Endothelial cell of umbilical vein (primary cell): ENCODE measurements at regions not wholly inside any gene's neighbourhood (a gene's known extent, or its start where the extent isn't known, plus 50 kb on each side); places are given as distances from the start of the nearest gene placed in this dataset.

ENCODE experiments used
- BruUV-seq: library from RNA; stranded (reverse); fragments of 400-500 nt; replicated peaks from 2 replicates; lab custom pipeline; 2021; lab: Mats Ljungman, UMichigan
- CTCF ChIA-PET: fragments of 300-600, 350-600 bp; sonication (Branson Sonifier 250); formaldehyde crosslinking; loops from one replicate; lab custom pipeline; 2021; ENCODE audit warnings: antibody characterized with exemption, inconsistent platforms; lab: Charles Lee
- POLR2A ChIA-PET: fragments of 300-600, 350-600 bp; sonication (Branson Sonifier 250); formaldehyde crosslinking; loops from one replicate; lab custom pipeline; 2021; ENCODE audit warnings: antibody characterized with exemption, inconsistent platforms; lab: Charles Lee
- DNase-seq: peaks from one replicate; pipeline ENCODE4 v3.0.0-alpha.2; 2011; ENCODE audit warnings: low read depth, low spot score
- FAIRE-seq: peaks from 2 replicates; lab custom pipeline; 2011; peaks lifted over from hg19 to GRCh38; lab: Jason Lieb, UNC
- H2AFZ ChIP-seq: 2 replicates; pipeline ENCODE4 v1.6.0; 2012; ENCODE audit warnings: low read depth, low read length, control low read depth, inconsistent platforms
- H3K27ac ChIP-seq: 2 replicates; pipeline ENCODE4 v1.5.1; 2011; ENCODE audit warnings: low read depth, mild to moderate bottlenecking, control low read depth, low read length, moderate library complexity; ENCODE audit not compliant: insufficient read depth
- H3K27me3 ChIP-seq, 2 experiments: 2 replicates each; pipeline versions ENCODE4 v1.6.0 to v1.6.1; 2011; ENCODE audit warnings: low read length in 2 of 2, mixed read lengths in 1 of 2; ENCODE audit not compliant: control insufficient read depth in 2 of 2, insufficient read depth in 2 of 2
- H3K36me3 ChIP-seq, 2 experiments: 2 replicates in 1 of 2; 3 replicates in 1 of 2; pipeline ENCODE4 v1.5.1; 2011; ENCODE audit warnings: low read length in 2 of 2, mild to moderate bottlenecking in 1 of 2, moderate library complexity in 1 of 2; ENCODE audit not compliant: control insufficient read depth in 2 of 2, insufficient read depth in 2 of 2; ENCODE audit errors: extremely low read depth in 1 of 2
- H3K4me1 ChIP-seq: 3 replicates; pipeline ENCODE4 v1.5.1; 2011; ENCODE audit warnings: mild to moderate bottlenecking, low read length; ENCODE audit not compliant: control insufficient read depth, insufficient read depth; ENCODE audit errors: extremely low read depth
- H3K4me2 ChIP-seq: 2 replicates; pipeline ENCODE4 v1.6.1; 2011; ENCODE audit warnings: low read length, control low read depth, mixed read lengths; ENCODE audit not compliant: insufficient read depth
- H3K4me3 ChIP-seq, 3 experiments: fragments of 200-600 bp in 1 of 3; sonication (generic), shearing (Covaris generic) in 1 of 3; replicated peaks in 1 of 3; 2 replicates each; pipeline ENCODE4 v1.5.1; 2011 to 2016; ENCODE audit warnings: control low read depth in 3 of 3, low read length in 3 of 3, mild to moderate bottlenecking in 2 of 3, inconsistent platforms in 1 of 3, low read depth in 1 of 3, moderate library complexity in 1 of 3; ENCODE audit not compliant: insufficient read depth in 1 of 3
- H3K79me2 ChIP-seq: 2 replicates; pipeline ENCODE4 v1.6.0; 2012; ENCODE audit warnings: low read length, inconsistent platforms; ENCODE audit not compliant: control insufficient read depth, insufficient read depth
- H3K9ac ChIP-seq: replicated peaks from 2 replicates; pipeline ENCODE3; 2011; ENCODE audit warnings: low read length, control low read depth; ENCODE audit not compliant: insufficient read depth; ENCODE audit errors: extremely low read depth
- H3K9me1 ChIP-seq: replicated peaks from 3 replicates; pipeline ENCODE4 v1.6.0; 2011; ENCODE audit warnings: mild to moderate bottlenecking, low read length; ENCODE audit not compliant: control insufficient read depth, insufficient read depth; ENCODE audit errors: extremely low read depth
- H3K9me3 ChIP-seq: replicated peaks from 2 replicates; pipeline ENCODE4 v1.5.1; 2012; ENCODE audit warnings: low read length, inconsistent platforms; ENCODE audit not compliant: control insufficient read depth, insufficient read depth
- H4K20me1 ChIP-seq: replicated peaks from 2 replicates; pipeline ENCODE3; 2011; ENCODE audit warnings: mild to moderate bottlenecking, low read length; ENCODE audit not compliant: control insufficient read depth, insufficient read depth; ENCODE audit errors: extremely low read depth
- EZH2 ChIP-seq: IDR thresholded peaks from 2 replicates; pipeline ENCODE4 v1.6.1; 2012; ENCODE audit warnings: borderline replicate concordance, low read depth, mild to moderate bottlenecking, moderate library complexity, low read length, inconsistent platforms; ENCODE audit not compliant: severe bottlenecking
- FOS ChIP-seq: IDR thresholded peaks from 2 replicates; pipeline ENCODE4 v1.6.1; 2011; ENCODE audit warnings: mild to moderate bottlenecking, low read length, moderate library complexity, borderline replicate concordance; ENCODE audit not compliant: insufficient read depth
- GATA2 ChIP-seq: IDR thresholded peaks from 2 replicates; pipeline ENCODE4 v1.7.0; 2011; ENCODE audit warnings: low read depth, mild to moderate bottlenecking, moderate library complexity, mixed read lengths, low read length; ENCODE audit not compliant: insufficient read length, insufficient read depth
- JUN ChIP-seq: IDR thresholded peaks from 2 replicates; pipeline ENCODE4 v1.6.1; 2011; ENCODE audit warnings: borderline replicate concordance, low read depth; ENCODE audit not compliant: insufficient read length, insufficient read depth
- MYC ChIP-seq: IDR thresholded peaks from one replicate; pipeline ENCODE4 v1.6.1; 2011; ENCODE audit warnings: mild to moderate bottlenecking, low read depth, low read length
- POLR2A ChIP-seq: IDR thresholded peaks from 2 replicates; pipeline ENCODE4 v1.6.1; 2012; ENCODE audit warnings: low read depth, mild to moderate bottlenecking, control low read depth, low read length
- POLR2AphosphoS5 ChIP-seq: IDR thresholded peaks from 2 replicates; pipeline ENCODE4 v1.6.1; 2012; ENCODE audit warnings: low read depth, mild to moderate bottlenecking, control low read depth, low read length, moderate library complexity; ENCODE audit not compliant: insufficient read depth
- dilution Hi-C: fragments of 300-500 bp; cut with MboI; formaldehyde crosslinking; loops from one replicate; pipeline ENCODE4 v1.15.0; 2019; ENCODE audit warnings: low sequenced_read_pairs; ENCODE audit not compliant: extremely low pct_ligation_motif_present
- intact Hi-C: fragments of 100-400 bp; cut with micrococcal nuclease; formaldehyde crosslinking; loops from one replicate; pipeline ENCODE4 v1.10.0; 2022
- TF ChIP-seq, protein P1 (sequence below): IDR thresholded peaks from 2 replicates; pipeline ENCODE4 v1.6.1; 2011; ENCODE audit not compliant: insufficient read depth, insufficient read length
- TF ChIP-seq, protein P2 (sequence below), 2 donors: IDR thresholded peaks; 1 replicate in 1 of 2; 2 replicates in 1 of 2; pipeline ENCODE4 v1.5.1; 2011; ENCODE audit warnings: low read length in 2 of 2, mild to moderate bottlenecking in 2 of 2, moderate library complexity in 2 of 2, control low read depth in 1 of 2, inconsistent platforms in 1 of 2, low read depth in 1 of 2; ENCODE audit not compliant: insufficient read depth in 1 of 2; ENCODE audit errors: extremely low read depth in 1 of 2

DNA sequence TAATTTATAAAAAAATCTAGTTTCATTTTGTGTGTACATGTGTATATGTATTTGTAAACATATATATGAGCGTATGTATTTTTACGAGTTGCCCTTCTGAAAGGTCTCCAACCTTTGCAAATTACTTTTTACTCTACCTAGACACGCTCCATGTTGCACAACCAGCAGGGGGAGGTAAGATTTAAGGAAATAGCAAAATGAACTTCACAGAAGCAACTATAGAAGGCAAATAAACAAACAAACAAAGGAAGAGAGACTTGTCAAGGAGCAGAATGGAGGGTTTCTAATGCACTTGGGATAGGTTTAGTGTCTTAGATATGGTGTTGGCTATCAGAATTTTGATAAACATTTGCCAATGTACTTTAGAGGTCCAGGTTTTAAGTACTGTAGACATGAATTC is 820.5 kb upstream of the POU3F3 start:
- FAIRE-seq (no peak), DNase-seq (no peak)
- Histone ChIP-seq H3K27me3 (no peaks in the 10 kb centered on the region), H3K4me3 (no peak overlapping the region), H3K9ac (no peak overlapping the region), H4K20me1 (no peaks in the 10 kb centered on the region), H3K4me2 (no peak overlapping the region), H3K27ac (no peak overlapping the region), H3K9me3 (peaks cover 3% of the 10 kb centered on the region), H3K4me1 (no peaks in the 10 kb centered on the region), H2AFZ (no peak overlapping the region), H3K9me1 (no peaks in the 10 kb centered on the region), H3K36me3 (no peaks in the 10 kb centered on the region), H3K79me2 (no peaks in the 10 kb centered on the region)
- TF ChIP-seq POLR2AphosphoS5 (no peak), FOS (no peak), MYC (no peak), JUN (no peak), GATA2 (no peak), EZH2 (no peak), POLR2A (no peak)
- TF ChIP-seq, protein P1, sequence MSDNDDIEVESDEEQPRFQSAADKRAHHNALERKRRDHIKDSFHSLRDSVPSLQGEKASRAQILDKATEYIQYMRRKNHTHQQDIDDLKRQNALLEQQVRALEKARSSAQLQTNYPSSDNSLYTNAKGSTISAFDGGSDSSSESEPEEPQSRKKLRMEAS, result no peak
- TF ChIP-seq, protein P2, sequence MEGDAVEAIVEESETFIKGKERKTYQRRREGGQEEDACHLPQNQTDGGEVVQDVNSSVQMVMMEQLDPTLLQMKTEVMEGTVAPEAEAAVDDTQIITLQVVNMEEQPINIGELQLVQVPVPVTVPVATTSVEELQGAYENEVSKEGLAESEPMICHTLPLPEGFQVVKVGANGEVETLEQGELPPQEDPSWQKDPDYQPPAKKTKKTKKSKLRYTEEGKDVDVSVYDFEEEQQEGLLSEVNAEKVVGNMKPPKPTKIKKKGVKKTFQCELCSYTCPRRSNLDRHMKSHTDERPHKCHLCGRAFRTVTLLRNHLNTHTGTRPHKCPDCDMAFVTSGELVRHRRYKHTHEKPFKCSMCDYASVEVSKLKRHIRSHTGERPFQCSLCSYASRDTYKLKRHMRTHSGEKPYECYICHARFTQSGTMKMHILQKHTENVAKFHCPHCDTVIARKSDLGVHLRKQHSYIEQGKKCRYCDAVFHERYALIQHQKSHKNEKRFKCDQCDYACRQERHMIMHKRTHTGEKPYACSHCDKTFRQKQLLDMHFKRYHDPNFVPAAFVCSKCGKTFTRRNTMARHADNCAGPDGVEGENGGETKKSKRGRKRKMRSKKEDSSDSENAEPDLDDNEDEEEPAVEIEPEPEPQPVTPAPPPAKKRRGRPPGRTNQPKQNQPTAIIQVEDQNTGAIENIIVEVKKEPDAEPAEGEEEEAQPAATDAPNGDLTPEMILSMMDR (IDR thresholded peaks at IDR 0.05; ENCODE audit: extremely low read depth in 1 of 2, insufficient read depth in 1 of 2, low read depth in 1 of 2, low read length in 2 of 2), result no peak
- intact Hi-C loops, result no loop called here
- BruUV-seq, result no TSS peak
- CTCF ChIA-PET, result no interaction called here
- POLR2A ChIA-PET, result no interaction called here
- dilution Hi-C loops, result no loop called here
